Ureter (tissue), 1 donor: ENCODE measurements at regions not wholly inside any gene's neighbourhood (a gene's known extent, or its start where the extent isn't known, plus 50 kb on each side); places are given as distances from the start of the nearest gene placed in this dataset.
A peak's percentile ranks its signal among the peaks of the same experiment; 100 is the strongest.

Experiments
- DNase-seq: peaks from one replicate; pipeline ENCODE4 v3.0.0-alpha.2; 2020; ENCODE audit warnings: low spot score
- donor health status: DM: yes; HTN: yes; CAD: no.

DNA sequence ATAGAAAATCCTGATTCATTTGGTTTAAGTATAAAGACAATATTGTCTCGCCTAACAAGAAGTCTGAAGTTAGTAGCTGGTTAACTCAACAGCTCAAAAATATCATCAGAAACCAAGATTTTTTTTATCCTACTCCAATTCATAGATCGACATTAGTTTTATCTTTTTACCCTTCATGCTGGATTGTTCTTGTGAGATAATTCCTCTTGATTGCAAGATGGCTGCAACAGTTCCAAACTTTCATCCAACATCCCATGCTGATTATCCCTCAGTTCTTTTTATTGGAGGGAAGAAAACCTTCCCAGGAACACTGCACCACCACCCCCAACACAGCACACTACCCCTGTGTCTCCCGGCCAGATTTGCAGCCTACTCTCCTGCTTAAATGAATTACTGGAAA lies 370.2 kb upstream of the RAB6C start:
- no peak for DNase-seq

DNA sequence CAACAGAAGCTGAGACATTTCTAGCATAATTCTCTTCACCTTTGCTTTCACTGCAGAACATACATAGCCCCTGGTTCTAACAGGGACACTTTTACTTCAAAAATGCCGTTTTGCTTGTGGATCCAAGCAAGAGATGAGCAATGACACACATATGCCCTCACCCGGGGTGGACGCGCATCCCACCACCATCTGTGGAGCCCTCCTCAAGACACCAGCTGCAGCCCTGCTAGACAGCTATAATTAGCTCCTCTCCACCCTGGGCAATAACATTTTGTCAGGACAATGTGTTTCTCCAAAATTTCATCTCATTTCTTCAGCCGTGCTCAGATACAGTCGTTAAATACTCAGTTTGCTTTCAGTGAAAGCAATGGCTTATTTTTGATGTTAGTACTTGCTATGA lies 368.7 kb upstream of the RAB6C start:
- no peak for DNase-seq

DNA sequence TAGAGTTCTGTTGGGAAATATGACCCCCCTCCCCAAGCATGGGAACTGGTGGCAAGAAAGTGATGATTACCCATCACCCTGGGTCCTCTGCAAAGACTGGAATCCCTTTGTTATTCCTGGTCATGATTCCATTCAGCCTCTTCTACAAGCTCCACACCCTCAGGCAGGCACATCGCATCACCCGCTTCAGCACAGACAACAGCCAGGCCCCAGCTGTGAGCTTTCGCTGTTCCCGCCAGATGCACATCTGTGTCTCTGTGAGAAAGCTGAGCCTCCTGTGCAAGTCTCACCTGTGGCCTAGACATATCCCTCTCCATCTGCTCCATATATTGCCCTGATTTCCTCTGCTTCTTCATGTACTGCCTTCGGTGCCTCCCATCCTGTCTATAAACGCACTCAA lies 368.0 kb upstream of the RAB6C start:
- DNase-seq = no peak

DNA sequence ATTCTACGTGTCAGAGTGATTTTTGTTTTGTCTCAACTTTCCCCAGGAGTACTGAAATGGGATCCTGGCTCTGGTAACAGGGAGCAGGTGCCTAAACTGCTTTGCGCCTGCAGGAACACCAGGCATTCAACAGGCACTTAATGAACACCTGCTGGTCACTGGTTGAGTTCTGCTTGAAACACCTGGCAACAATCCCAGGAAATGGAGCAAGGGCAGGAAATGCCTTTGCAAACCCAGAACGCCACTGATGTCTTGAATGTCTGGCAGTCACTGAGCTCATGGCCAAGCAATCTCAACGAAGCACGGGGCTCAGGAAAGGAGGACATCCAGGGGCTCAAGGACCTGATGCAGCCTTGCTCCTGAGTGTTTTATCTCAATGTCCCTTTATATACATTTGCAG lies 360.0 kb upstream of the RAB6C start:
- peak; percentile 64 for DNase-seq

DNA sequence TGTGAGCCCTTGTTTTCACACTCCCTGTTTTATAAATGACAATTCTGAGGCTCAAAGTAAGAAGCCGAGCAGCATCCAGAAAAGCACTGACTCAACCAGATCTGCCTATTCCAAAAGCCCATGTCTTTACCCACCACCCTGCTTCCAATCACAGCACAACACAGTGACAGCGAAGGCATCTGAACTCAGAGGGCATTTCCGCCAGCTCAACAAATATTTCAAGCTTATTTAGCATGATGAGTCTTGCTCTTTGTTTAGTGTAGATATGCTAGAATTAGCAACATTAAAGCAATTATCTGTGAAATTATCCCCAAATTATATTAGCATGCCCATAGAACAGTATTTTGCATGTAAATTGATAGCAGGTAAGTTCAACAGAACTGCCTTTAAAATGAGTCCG lies 359.1 kb upstream of the RAB6C start:
- no peak for DNase-seq

DNA sequence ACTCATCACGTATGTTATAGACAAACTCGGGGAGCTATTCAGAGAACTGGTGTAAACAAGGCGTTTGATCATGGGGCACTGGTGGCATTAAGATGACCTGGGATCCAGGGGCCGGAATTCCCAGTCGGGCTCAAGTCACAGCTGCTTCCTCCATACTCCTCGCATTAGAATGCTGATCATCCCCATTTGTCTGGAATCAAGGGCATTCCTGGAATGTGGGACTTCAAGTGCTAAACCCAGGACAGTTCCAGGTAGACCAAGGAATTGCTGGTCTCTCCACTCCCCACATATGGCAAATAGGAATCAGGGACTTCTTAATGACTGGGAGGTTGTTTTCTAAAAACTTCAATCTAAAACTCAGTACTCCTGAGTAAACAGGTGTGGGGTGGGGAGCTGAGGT lies 355.7 kb upstream of the RAB6C start:
- no peak for DNase-seq

DNA sequence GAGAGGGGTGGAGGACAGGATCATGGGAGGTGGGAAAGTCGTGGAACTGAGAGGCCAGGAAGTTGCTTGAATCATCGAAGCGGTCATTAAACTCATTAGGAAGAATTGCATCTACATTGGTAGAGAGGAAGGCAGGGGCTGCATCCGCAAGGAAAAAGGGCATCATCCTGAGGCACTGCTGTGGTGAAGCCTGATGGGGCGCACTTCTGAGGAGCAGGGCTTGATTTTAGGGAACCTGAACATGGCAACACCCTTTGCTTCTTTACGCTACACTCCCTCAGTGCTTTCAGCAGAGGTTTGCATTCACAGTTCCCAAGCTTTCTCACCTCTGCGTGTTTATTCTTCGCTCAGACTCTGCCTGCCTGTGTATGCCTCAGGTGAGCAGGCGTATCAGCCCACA lies 352.0 kb upstream of the RAB6C start:
- DNase-seq = no peak

DNA sequence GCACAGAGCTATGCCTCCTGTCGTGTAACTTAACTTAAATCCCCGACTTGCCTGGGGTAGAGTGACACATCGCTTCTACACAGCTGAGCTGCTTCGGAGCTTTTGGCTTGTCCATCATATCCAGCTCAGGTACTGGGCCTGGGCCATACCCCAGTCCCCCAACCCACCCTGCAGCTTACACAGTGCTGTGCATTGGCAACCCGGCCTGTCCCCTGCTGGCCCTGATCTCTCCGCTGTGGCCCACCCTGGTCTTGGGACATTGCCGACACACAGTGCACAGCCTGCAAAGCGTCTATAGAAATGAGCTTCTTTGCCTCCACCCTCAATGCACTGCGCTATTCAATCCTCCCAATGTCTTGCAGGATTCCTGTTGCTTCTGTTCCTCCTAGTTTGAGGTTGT lies 342.8 kb upstream of the RAB6C start:
- no peak for DNase-seq

DNA sequence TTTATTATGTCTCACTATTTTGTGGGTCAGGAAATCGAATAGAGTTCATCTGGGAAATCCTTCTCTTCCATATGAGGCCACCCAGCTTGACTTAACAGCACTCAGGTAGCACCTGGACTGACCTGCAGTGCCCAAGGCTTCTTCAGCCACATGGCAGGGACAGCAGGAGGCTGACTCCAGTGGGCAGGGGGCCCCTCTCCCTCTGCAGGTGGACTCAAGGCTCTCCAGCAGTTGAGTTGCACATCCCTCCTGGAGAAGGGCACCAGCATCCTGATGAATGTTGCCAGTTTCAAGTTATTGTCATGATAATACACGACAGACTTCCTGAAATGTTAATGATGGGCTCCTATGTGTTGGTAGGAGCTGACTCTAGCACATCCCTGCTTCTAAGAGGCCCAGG lies 338.1 kb upstream of the RAB6C start:
- no peak for DNase-seq

DNA sequence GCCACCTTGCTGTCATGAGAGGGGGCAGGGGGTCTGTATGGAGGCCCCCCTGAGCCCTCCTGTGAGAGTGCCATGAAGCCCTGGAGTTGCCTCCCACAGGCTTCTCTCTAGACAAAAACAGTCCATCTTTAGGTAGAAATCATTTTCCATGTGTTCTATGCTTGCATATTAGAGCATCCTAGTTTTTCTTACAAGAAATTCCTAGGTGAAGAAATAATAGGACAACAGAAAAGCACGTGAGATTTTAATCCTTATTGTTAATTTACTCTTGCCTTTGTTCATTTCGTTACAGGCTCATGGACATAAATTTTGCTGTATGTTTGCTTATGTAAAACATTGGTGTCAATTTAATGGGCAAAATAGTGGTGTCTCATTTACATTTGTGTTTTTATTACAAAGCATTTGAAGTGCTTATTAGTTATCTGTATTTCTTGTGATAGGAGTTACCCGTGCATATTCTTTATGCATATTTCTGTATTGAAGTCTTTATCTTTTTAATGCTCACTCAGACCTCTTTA lies 336.9 kb upstream of the RAB6C start:
- no peak for DNase-seq

DNA sequence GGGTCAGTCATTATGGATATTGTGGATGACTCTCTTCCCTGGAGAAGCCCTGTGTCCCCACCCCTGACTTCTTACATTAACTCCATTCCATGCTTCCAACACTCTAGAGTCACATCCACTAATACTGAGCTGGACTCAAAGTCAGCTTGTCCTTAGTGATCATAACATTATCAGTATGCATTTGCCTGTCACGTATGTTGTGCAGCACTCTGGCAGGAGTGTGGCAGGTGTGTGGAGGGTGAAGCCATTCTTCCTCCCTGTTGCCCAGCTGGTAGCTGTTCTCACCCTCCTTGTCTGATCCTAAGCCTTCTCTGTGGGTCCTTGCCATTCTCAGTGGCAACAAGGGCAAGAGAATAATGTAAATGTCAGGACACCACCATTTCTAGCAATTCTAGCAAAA lies 334.1 kb upstream of the RAB6C start:
- DNase-seq = no peak

DNA sequence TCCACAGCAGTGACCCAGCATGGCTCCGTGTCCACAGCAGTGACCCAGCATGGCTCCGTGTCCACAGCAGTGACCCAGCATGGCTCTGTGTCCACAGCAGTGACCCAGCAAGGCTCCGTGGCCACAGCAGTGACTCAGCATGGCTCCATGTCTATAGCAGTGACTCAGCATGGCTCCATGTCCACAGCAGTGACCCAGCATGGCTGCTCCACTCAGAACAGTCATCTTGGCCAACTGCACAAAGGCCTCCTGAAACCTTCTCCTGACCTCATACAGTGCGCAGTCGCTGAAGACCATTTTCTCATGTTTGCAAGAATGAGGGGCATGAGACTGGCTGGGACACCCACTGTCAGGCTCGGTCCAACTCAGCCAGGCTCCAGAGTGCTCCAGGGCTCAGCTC lies 333.4 kb upstream of the RAB6C start:
- DNase-seq = no peak

DNA sequence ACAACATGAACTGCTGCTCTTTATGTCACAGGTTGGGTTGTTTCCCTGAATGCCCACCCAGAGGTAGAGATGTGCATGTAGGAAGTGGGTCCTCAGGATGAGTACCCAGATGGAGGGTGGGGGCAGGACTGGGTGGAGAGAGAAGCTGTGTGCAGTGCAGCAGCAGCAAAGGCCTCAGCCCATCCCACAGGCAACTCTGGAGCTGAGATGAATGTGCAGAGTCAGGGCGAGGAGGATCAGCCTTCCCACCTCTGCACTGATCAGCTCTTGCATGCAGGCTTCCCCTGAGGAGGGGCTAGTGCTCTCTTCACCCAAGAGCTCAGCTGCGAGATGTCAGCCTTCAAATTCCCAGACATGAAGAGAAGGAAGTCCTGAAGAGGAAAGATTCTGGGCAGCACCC lies 326.2 kb upstream of the RAB6C start:
- no peak for DNase-seq

DNA sequence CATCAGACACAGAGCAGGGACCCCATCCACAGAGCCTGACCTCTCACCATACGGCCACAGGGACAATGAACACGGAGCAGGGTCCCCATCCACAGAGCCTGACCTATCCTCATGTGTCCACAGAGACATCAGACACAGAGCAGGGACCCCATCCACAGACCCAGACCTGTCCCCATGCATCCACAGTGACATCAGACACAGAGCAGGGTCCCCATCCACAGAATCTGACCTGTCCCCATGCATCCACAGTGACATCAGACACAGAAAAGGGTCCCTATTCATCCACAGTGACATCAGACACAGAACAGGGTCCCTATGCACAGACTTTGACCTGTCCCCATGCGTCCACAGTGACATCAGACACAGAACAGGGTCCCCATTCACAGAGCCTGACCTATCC lies 325.1 kb upstream of the RAB6C start:
- no peak for DNase-seq

DNA sequence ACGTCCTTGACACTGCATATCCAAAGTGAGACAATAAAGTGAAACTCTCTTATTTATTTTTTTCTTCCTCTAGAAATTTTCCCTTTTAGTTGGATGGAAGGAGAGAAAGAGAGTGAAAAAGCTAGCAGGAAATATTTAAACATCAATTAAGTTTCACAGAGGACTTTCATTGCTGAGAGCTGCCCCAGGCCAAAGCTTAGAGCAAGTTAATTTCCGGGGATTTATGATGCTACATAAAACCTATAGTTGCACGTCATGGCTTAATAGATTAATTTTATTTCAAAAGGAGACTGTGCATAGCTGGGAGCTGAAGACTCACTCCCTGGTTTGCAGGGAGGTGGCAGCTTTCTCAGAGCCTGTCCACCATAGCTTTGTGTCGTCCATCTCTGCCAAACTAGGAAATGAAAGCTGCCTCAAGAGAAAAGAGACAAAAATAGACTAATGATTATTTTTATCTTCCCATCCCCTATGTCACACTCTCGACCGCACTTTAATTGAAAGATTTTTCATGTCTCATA lies 323.3 kb upstream of the RAB6C start:
- no peak for DNase-seq

DNA sequence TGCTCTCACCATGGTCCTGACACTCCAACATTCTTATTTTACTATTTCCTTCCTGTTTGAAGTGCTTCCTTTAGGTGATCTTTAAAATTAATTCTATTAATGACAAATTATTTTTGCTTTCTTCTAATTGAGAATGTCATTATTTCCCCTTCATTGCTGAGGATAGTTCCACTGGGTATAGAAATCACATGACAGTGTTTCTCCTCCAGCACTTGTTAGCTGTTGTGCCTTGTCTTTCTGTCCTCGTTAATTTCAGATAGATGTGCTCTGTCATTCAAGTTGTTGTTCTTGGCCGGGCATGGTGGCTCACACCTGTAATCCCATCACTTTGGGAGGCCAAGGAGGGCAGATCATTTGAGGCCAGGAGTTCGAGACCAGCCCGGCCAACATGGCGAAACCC lies 321.0 kb upstream of the RAB6C start:
- no peak for DNase-seq

DNA sequence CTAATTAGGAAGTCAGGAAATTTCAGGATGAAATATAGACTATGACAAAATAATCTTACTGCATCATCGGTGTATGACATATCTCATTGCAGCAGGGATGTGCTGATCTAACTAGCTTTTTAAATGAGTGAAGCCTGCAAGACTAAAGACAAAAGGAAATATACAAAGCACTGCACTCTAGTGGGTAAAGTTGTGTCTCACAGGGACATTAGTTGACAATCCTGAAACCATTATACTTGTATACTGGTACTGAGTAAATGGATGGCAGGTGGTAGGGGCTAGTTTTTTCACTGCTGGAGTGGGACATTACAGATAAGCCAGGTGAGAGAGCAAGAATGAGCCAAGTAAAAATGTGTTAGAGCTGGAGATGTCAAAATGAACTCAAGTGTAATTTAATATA lies 317.5 kb upstream of the RAB6C start:
- no peak for DNase-seq

DNA sequence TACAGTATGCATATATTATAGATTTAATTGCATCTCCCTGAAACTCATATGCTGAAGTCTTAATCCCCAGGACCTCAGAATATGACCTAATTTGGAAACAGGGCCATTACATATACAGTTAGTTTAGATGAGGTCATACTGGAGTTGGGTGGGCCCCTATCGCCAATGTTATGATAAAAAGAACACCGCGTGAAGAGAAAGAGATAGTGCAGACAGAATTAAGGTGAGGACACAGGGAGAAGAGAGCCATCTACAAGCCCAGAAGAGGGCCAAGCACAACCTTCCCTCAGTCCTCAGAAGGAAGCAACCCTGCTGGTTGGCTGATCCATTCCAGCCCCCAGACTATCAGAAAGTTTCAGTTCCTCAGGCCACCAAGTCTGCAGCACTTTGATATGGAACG lies 311.9 kb upstream of the RAB6C start:
- no peak for DNase-seq

DNA sequence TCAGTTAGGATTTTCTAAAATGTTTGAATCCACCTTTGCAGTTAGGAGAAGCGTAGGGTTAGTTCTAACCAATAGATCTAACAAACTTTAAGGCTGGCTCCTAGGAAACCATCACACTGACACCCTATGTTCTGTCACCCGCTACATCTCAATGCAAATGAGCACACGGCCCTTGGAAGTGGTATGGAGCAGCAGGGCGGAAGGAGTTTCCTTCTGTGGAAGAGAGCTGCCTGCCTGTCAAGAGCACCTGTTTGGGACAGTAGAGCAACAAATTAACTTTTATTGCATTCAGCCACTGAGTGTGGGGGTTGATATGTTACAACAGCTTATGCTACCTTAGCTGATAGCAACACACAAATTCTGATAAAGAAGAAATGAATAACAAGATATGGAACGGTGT lies 306.9 kb upstream of the RAB6C start:
- DNase-seq = no peak

DNA sequence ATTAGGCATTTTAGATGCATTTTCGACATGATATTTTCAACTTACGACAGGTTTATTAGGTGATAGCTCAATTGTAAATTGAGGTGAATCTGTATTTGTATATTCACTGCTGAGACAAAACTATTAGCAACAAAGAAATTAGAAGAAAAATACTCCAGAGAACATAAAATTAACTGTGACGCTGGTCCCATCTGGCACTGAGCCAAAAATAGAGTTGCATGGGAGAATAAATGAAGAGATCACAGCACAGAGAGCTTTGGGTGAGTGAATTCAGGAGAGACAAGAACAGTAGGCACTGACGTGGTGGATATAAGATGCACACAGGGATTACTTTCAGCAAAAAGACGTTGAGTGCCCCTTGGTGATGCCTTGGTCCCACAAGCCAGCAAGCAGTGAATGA lies 306.2 kb upstream of the RAB6C start:
- no peak for DNase-seq

DNA sequence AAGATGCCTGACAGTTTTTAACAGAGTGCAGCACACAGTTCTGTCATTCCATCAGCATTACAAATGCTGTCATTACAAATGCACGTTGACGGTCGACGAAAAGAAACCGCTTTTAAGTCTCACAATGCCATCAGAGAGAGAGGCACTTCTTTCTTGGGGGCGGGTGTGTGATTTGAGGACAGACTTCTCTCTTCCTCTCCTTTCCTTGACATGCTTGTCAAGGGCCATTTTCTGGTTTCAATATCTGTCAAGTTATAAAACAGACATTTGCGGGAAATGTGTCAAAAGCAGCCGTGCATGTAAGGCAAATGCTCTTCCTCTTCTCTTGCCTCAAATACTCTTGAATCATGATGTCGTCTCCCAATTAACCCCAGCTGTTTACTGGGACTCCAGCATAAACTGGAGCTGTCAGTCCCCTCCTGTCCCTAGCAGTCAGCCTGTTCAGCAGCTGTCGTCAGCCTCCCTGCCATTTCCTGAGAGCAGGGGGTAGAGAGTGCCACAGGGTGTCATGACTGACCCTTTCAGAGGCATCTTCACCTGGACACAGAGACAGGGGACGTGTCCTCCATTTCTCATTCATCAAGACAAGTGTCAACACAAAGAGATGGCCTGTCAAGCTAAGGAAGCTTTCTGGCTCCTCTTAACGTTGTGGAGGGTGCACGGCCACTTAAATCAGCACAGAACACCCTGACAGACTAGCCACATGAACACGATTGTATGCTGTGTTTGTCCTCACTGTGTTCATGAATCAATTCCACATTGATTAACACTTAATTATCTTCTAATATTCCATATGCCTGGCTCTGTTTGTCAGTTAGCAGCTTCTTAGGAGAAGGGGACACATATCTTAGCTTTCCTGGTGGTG lies 305.4 kb upstream of the RAB6C start:
- DNase-seq = no peak

DNA sequence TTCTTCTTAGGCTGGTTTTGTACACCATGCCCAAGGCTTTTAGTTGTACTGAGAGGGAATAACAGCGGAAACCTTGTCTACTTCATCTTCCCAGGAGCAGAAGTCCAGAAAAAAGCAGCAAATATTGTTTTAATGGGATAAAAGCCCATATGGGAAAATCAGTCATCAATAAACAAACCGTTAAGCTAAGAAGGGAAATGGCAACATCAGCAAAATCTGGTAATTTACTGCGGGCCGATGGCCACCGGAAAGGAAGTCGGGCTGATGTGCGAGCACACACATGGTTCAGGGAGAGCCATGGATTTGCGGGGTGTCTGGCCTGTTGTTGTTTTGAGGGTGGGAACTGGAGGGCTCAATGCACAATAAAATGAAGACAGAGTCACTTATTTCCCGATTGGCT lies 300.7 kb upstream of the RAB6C start:
- DNase-seq = no peak

DNA sequence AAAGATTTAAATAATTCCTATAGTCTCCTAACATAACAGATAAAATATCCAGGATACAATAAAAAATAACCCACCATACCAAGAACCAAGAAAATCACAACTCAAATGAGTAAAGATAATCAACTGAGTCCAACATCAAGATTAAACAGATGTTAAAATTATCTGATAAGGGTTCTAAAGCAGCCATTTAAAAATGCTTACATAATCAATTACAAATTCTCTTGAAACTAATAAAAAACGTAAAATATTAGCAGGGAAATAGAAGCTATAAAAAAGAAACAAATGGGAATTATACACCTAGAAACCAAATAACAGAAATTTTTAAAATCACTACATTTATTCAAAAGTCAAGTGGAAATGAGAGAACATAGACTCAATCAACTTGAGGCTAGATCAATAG lies 297.7 kb upstream of the RAB6C start:
- no peak for DNase-seq
